Left lung (tissue), 4 donors: ENCODE measurements at regions not wholly inside any gene's neighbourhood (a gene's known extent, or its start where the extent isn't known, plus 50 kb on each side); places are given as distances from the start of the nearest gene placed in this dataset.

ENCODE experiments used
- ATAC-seq: fragments of 200-7000 bp; cut with Tn5 transposase; one replicate; pipeline ENCODE4 v1.9.1; 2020; ENCODE audit warnings: moderate library complexity
- DNase-seq, 4 donors: peaks; one replicate each; pipeline ENCODE4 v3.0.0-alpha.2; 2013 to 2020
- H3K27ac ChIP-seq, 2 donors: fragments of 200-600 bp; sonication (generic) in 1 of 2; one replicate each; pipeline versions ENCODE4 v1.5.0 to v1.8.0; 2020 to 2021
- H3K27me3 ChIP-seq, 2 donors: fragments of 200-600 bp; sonication (generic) in 1 of 2; one replicate each; pipeline versions ENCODE4 v1.5.0 to v1.8.0; 2020 to 2021
- H3K36me3 ChIP-seq, 2 donors: fragments of 200-600 bp; sonication (generic) in 1 of 2; one replicate each; pipeline versions ENCODE4 v1.5.0 to v1.8.0; 2020 to 2021
- H3K4me1 ChIP-seq, 2 donors: fragments of 200-600 bp; one replicate each; pipeline ENCODE4 v1.8.0; 2021
- H3K4me3 ChIP-seq, 2 donors: fragments of 200-600 bp; sonication (generic) in 1 of 2; one replicate each; pipeline versions ENCODE4 v1.5.0 to v1.8.0; 2020 to 2021; ENCODE audit warnings: mild to moderate bottlenecking in 1 of 2
- H3K9me3 ChIP-seq, 2 donors: fragments of 200-600 bp; sonication (generic) in 1 of 2; one replicate each; pipeline versions ENCODE4 v1.5.0 to v1.8.0; 2020 to 2021
- CTCF ChIP-seq, 2 donors: fragments of 200-600 bp; sonication (generic) in 1 of 2; IDR thresholded peaks; one replicate each; pipeline versions ENCODE4 v1.5.0 to v1.8.0; 2021; ENCODE audit warnings: antibody characterized with exemption in 2 of 2
- intact Hi-C, 2 donors: fragments of 100-400 bp; cut with DNase I; formaldehyde crosslinking; loops; one replicate each; pipeline versions ENCODE4 v1.11.2 to v1.14.2; 2022
- donor health status: DM: no; HTN: yes; CAD: no.
- donor health status: DM: no; HTN: no; CAD: no.

DNA sequence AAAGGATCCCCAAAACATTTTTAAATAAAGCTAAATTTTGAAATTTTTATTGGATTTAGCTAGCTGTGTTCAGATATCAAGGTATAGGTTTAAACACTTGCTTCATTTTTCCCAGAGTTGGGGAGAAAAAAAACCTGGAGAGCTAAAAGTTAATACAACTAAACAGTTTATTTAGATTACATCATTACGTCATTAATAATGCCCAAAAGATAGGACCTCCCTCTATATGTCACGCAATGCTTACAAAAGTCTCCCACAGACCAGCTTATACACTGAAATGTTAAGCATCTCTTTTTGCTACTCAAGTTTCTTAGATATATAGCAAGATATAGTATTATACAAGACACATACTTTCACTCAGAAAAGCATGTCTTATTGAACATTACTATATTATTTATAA, 160.0 kb upstream of the SEMA3E start:
- peaks cover 0 to 12% of the 10 kb centered on the region in 2 donors for H3K9me3 ChIP-seq
- ATAC-seq (no peak), DNase-seq (no peak)
- H3K27me3 ChIP-seq = no peaks in the 10 kb centered on the region
- no peak overlapping the region for H3K27ac ChIP-seq
- TF ChIP-seq CTCF (IDR thresholded peaks at IDR 0.05) = no peak
- no peaks in the 10 kb centered on the region for H3K4me1 ChIP-seq
- H3K4me3 ChIP-seq = no peak overlapping the region
- intact Hi-C loops = no loop called here
- no peaks in the 10 kb centered on the region for H3K36me3 ChIP-seq

DNA sequence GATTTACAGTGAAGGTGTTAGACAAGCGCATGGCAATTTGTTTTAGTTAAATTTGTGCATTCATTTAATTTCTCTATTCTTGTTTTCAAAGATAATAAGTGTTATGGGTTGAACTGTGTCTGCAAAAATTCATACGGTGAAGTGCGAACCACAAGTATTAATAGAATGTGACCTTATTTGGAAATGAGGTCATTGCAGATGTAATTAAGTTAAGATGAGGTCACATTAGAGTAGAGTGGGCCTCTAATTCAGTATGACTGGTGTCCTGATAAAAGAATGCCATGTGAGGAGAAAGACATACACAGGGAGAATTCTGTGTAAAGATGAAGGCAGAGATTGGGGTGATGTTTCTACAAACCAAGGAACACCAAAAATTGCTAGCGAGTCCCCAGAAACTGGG, 158.8 kb upstream of the SEMA3E start:
- H3K4me1 ChIP-seq = no peaks in the 10 kb centered on the region
- H3K9me3 ChIP-seq = peaks cover 0 to 8% of the 10 kb centered on the region in 2 donors
- H3K27ac ChIP-seq = no peak overlapping the region
- no peak for TF ChIP-seq CTCF (IDR thresholded peaks at IDR 0.05)
- intact Hi-C loops = no loop called here
- DNase-seq (no peak), ATAC-seq (no peak)
- H3K36me3 ChIP-seq = no peaks in the 10 kb centered on the region
- H3K4me3 ChIP-seq = no peak overlapping the region
- no peaks in the 10 kb centered on the region for H3K27me3 ChIP-seq

GRCh38 chr7:83806538-83806937, 157.6 kb upstream of the SEMA3E start:
- Histone ChIP-seq H3K9me3 (peaks cover 0 to 4% of the 10 kb centered on the region in 2 donors), H3K4me3 (no peak overlapping the region), H3K27ac (no peak overlapping the region), H3K36me3 (no peaks in the 10 kb centered on the region), H3K4me1 (no peaks in the 10 kb centered on the region), H3K27me3 (no peaks in the 10 kb centered on the region)
- intact Hi-C loops = no loop called here
- DNase-seq (no peak), ATAC-seq (no peak)
- TF ChIP-seq CTCF (IDR thresholded peaks at IDR 0.05) = no peak

DNA sequence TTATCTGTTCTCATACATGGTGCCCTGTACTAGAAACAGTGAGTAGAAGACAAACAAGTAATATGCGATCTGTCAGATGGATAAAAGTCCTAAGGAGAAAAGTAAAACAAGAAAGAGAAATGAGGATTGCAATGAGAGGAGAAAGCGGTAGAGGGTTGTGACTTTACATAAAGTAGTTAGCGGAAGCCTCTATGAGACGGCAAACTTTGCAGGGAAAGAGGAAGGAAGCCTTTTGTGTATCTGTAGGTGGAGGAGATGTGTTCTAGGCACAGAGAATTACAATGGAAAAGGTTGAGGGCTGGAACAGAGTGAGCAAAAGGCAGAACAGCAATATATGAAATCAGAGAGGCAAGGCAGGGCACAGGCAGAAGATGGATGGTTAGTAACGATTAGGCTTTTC, 150.4 kb upstream of the SEMA3E start:
- Histone ChIP-seq H3K27me3 (no peaks in the 10 kb centered on the region), H3K27ac (no peak overlapping the region), H3K4me1 (no peaks in the 10 kb centered on the region), H3K4me3 (no peak overlapping the region), H3K36me3 (no peaks in the 10 kb centered on the region), H3K9me3 (peaks cover 0 to 4% of the 10 kb centered on the region in 2 donors)
- ATAC-seq (no peak), DNase-seq (no peak)
- intact Hi-C loops = no loop called here
- no peak for TF ChIP-seq CTCF (IDR thresholded peaks at IDR 0.05)

DNA sequence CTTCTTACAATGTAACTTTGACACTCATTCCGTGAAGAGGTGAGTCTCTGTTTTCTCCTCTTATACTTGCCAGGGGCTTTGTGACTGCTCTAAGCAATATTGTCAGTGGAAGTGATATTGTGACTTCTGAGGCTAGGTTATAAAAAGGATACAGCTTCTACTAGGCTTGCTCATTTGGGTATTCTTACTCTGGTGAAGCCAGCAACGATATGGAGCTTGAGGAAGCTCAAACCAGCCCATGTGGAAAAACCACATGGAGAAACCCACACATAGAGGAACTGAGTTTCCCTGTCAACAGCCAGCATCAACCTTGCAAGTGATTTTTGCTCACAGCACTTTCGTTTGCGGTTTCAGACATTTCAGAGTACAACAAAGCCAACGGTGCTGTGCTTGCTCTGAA, 149.6 kb upstream of the SEMA3E start:
- Histone ChIP-seq H3K27ac (no peak overlapping the region), H3K4me1 (no peaks in the 10 kb centered on the region), H3K4me3 (no peak overlapping the region), H3K9me3 (peaks cover 0 to 4% of the 10 kb centered on the region in 2 donors), H3K36me3 (no peaks in the 10 kb centered on the region), H3K27me3 (no peaks in the 10 kb centered on the region)
- intact Hi-C loops = no loop called here
- DNase-seq (no peak), ATAC-seq (no peak)
- TF ChIP-seq CTCF (IDR thresholded peaks at IDR 0.05) = no peak
